ENCODE measurements at regions not wholly inside any gene's neighbourhood (a gene's known extent, or its start where the extent isn't known, plus 50 kb on each side); places are given as distances from the start of the nearest gene placed in this dataset.

GRCh38 chr7:98483276-98483963 lies 82.5 kb upstream of the BAIAP2L1 start:
- Mint-ChIP-seq H3K4me3 (no peak overlapping the region), H3K4me1 (ENCODE audit: low read depth) (no peaks in the 10 kb centered on the region), H3K27me3 (peaks cover 20% of the 10 kb centered on the region), H3K27ac (no peak overlapping the region), H3K36me3 (ENCODE audit: low read depth) (no peaks in the 10 kb centered on the region), H3K9me3 (no peaks in the 10 kb centered on the region)
- Histone ChIP-seq H3K9me3 (ENCODE audit: control insufficient read depth in 1 of 2, insufficient read depth in 1 of 2, low read length in 2 of 2) (peaks cover 0 to 8% of the 10 kb centered on the region in 2 experiments), H3K27me3 (ENCODE audit: control insufficient read depth in 1 of 2, insufficient read depth in 2 of 2, low read length in 2 of 2) (peaks cover 0 to 3% of the 10 kb centered on the region in 2 experiments), H3K4me1 (ENCODE audit: insufficient read depth, low read length) (no peaks in the 10 kb centered on the region), H3K4me3 (ENCODE audit: low read length) (no peak overlapping the region), H3K27ac (ENCODE audit: low read depth in 1 of 2, low read length in 2 of 2) (no peak overlapping the region), H3K36me3 (ENCODE audit: insufficient read depth, low read length) (no peaks in the 10 kb centered on the region)
- TF ChIP-seq CTCF (IDR thresholded peaks at IDR 0.05): no peak
- DNase-seq (no peak), ATAC-seq (ENCODE audit: poor library complexity) (no peak)
- intact Hi-C loops (cut with DNase I, micrococcal nuclease): no loop called here
- POLR2A ChIA-PET: no interaction called here
- CTCF ChIA-PET: no interaction called here

GRCh38 chr7:98479318-98479717 lies 78.4 kb upstream of the BAIAP2L1 start:
- CTCF ChIA-PET: no interaction called here
- H3K36me3 Mint-ChIP-seq (ENCODE audit: low read depth): no peaks in the 10 kb centered on the region
- intact Hi-C loops (cut with DNase I, micrococcal nuclease): no loop called here

GRCh38 chr7:98475352-98475751 lies 74.5 kb upstream of the BAIAP2L1 start:
- Histone ChIP-seq H3K27me3 (ENCODE audit: control insufficient read depth in 1 of 2, insufficient read depth in 2 of 2, low read length in 2 of 2) (peaks cover 9 to 11% of the 10 kb centered on the region in 2 experiments), H3K36me3 (ENCODE audit: insufficient read depth, low read length) (no peaks in the 10 kb centered on the region), H3K9me3 (ENCODE audit: control insufficient read depth in 1 of 2, insufficient read depth in 1 of 2, low read length in 2 of 2) (peaks cover 0 to 9% of the 10 kb centered on the region in 2 experiments), H3K27ac (ENCODE audit: low read depth in 1 of 2, low read length in 2 of 2) (no peak overlapping the region), H3K4me1 (ENCODE audit: insufficient read depth, low read length) (peaks cover 6% of the 10 kb centered on the region), H3K4me3 (ENCODE audit: low read length) (no peak overlapping the region)
- POLR2A ChIA-PET: no interaction called here
- TF ChIP-seq CTCF (IDR thresholded peaks at IDR 0.05): no peak
- Mint-ChIP-seq H3K4me1 (ENCODE audit: low read depth) (peaks cover 9% of the 10 kb centered on the region), H3K36me3 (ENCODE audit: low read depth) (no peaks in the 10 kb centered on the region), H3K4me3 (no peak overlapping the region), H3K9me3 (no peaks in the 10 kb centered on the region), H3K27ac (no peak overlapping the region), H3K27me3 (peaks cover 30% of the 10 kb centered on the region)
- CTCF ChIA-PET: no interaction called here
- ATAC-seq (ENCODE audit: poor library complexity) (no peak), DNase-seq (no peak)
- intact Hi-C loops (cut with DNase I, micrococcal nuclease): no loop called here

More at GRCh38 chr7:98479318-98479717, 78.4 kb upstream of the BAIAP2L1 start:
- DNase-seq (no peak), ATAC-seq (ENCODE audit: poor library complexity) (no peak)
- no peaks in the 10 kb centered on the region for H3K9me3 Mint-ChIP-seq
- POLR2A ChIA-PET: no interaction called here
- H3K4me3 ChIP-seq (ENCODE audit: low read length): no peak overlapping the region
- H3K4me3 Mint-ChIP-seq: no peak overlapping the region
- H3K27me3 ChIP-seq (ENCODE audit: control insufficient read depth in 1 of 2, insufficient read depth in 2 of 2, low read length in 2 of 2): no peaks in the 10 kb centered on the region
- H3K27ac ChIP-seq (ENCODE audit: low read depth in 1 of 2, low read length in 2 of 2): no peak overlapping the region
- H3K4me1 ChIP-seq (ENCODE audit: insufficient read depth, low read length): no peaks in the 10 kb centered on the region
- peaks cover 18% of the 10 kb centered on the region for H3K27me3 Mint-ChIP-seq
- H3K9me3 ChIP-seq (ENCODE audit: control insufficient read depth in 1 of 2, insufficient read depth in 1 of 2, low read length in 2 of 2): peaks cover 0 to 8% of the 10 kb centered on the region in 2 experiments
- no peak overlapping the region for H3K27ac Mint-ChIP-seq
- TF ChIP-seq CTCF (IDR thresholded peaks at IDR 0.05): no peak
- no peaks in the 10 kb centered on the region for H3K36me3 ChIP-seq (ENCODE audit: insufficient read depth, low read length)
- H3K4me1 Mint-ChIP-seq (ENCODE audit: low read depth): no peaks in the 10 kb centered on the region
